Fibroblast of mammary gland (primary cell): ENCODE measurements at regions not wholly inside any gene's neighbourhood (a gene's known extent, or its start where the extent isn't known, plus 50 kb on each side); places are given as distances from the start of the nearest gene placed in this dataset.

Source experiments
- DNase-seq: peaks from one replicate; pipeline ENCODE4 v3.0.0-alpha.2; 2010; ENCODE audit warnings: low read depth
- H3K4me3 ChIP-seq: 2 replicates; pipeline ENCODE4 v1.5.1; 2011; ENCODE audit warnings: low read depth, mild to moderate bottlenecking, low read length, moderate library complexity; ENCODE audit not compliant: control insufficient read depth
- TF ChIP-seq, protein P1 (sequence below): conservative IDR thresholded peaks from 2 replicates; pipeline ENCODE4 v1.5.1; 2011; ENCODE audit warnings: low read depth, low read length, inconsistent platforms; ENCODE audit not compliant: control insufficient read depth, insufficient read depth

DNA sequence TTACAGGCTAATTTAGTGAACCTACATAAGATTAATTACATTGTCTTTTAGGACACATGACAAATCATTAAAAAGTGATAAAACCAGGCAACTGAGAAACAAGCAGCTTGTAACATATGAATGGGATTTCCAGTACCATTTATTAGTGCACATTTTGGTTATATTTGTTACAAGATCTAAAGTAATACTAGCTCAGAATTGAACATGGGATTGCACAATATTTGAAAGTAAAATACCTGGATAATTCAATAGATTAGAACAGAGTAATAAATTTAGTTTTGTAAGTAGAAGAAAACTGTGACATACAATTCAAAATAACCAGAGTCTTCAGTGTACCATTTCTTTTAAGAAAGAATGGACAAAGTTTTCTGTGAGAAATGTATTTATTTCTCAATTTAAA, 1400.7 kb upstream of the ACVR2A start:
- TF ChIP-seq, protein P1, sequence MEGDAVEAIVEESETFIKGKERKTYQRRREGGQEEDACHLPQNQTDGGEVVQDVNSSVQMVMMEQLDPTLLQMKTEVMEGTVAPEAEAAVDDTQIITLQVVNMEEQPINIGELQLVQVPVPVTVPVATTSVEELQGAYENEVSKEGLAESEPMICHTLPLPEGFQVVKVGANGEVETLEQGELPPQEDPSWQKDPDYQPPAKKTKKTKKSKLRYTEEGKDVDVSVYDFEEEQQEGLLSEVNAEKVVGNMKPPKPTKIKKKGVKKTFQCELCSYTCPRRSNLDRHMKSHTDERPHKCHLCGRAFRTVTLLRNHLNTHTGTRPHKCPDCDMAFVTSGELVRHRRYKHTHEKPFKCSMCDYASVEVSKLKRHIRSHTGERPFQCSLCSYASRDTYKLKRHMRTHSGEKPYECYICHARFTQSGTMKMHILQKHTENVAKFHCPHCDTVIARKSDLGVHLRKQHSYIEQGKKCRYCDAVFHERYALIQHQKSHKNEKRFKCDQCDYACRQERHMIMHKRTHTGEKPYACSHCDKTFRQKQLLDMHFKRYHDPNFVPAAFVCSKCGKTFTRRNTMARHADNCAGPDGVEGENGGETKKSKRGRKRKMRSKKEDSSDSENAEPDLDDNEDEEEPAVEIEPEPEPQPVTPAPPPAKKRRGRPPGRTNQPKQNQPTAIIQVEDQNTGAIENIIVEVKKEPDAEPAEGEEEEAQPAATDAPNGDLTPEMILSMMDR, result no peak

DNA sequence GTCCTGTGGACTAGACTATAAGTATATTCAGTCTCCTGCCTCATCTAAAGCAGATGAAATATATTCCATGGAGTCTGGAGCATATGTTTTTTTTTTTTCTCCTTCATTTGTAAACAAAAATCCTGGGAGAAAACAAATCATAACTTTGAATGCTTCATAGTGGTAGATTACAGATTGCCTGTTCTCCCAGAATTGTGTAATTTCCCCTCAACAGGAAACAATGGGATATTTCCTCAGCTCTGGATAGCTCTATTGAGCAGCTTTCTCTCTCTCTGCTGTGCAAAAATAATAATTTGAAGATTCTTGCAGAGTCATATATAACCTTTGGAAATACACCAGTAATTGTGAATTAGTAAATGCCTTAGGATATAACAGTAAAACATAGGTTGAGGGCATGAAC, 1406.6 kb upstream of the ACVR2A start:
- DNase-seq, result no peak

More for the DNA sequence above, 1400.7 kb upstream of the ACVR2A start:
- no peak for DNase-seq
- H3K4me3 ChIP-seq, result no peak overlapping the region

GRCh38 chr2:146437712-146438111, 1407.1 kb upstream of the ACVR2A start:
- no peak overlapping the region for H3K4me3 ChIP-seq
- DNase-seq, result no peak
- TF ChIP-seq, protein P1, result no peak

More for the DNA sequence above, 1406.6 kb upstream of the ACVR2A start:
- TF ChIP-seq, protein P1, result no peak
- no peak overlapping the region for H3K4me3 ChIP-seq

- TF ChIP-seq, protein P1, result no peak
- no peak overlapping the region for H3K4me3 ChIP-seq
- DNase-seq, result no peak
Observed at GRCh38 chr2:146433116-146433875, 1411.5 kb upstream of the ACVR2A start.

- TF ChIP-seq, protein P1, result no peak
- no peak overlapping the region for H3K4me3 ChIP-seq
- DNase-seq, result no peak
Observed at GRCh38 chr2:146429366-146429765, 1415.5 kb upstream of the ACVR2A start.

- DNase-seq, result no peak
- TF ChIP-seq, protein P1, result no peak
- no peak overlapping the region for H3K4me3 ChIP-seq
Observed at GRCh38 chr2:146417942-146418341, 1426.9 kb upstream of the ACVR2A start.
